H1 (cell line): ENCODE measurements at regions not wholly inside any gene's neighbourhood (a gene's known extent, or its start where the extent isn't known, plus 50 kb on each side); places are given as distances from the start of the nearest gene placed in this dataset.

Experiments used
- CBX8 ChIP-seq: fragments of 300-800, 300-1000 bp; sonication (generic); IDR thresholded peaks from 2 replicates; pipeline ENCODE4 v1.7.1; 2016; ENCODE audit warnings: low read depth, low read length, borderline replicate concordance
- CEBPB ChIP-seq: IDR thresholded peaks from 2 replicates; pipeline ENCODE4 v1.6.1; 2012; ENCODE audit warnings: low read depth, low read length
- EZH2 ChIP-seq: fragments of 200-600 bp; sonication (generic); IDR thresholded peaks from 2 replicates; pipeline ENCODE4 v1.7.1; 2012; ENCODE audit warnings: low read depth, mild to moderate bottlenecking, moderate library complexity, low read length, inconsistent platforms; ENCODE audit not compliant: severe bottlenecking
- HDAC6 ChIP-seq: IDR thresholded peaks from one replicate; pipeline ENCODE4 v1.7.1; 2012; ENCODE audit warnings: low read depth, mild to moderate bottlenecking, inconsistent platforms, low read length, moderate library complexity
- NRF1 ChIP-seq: IDR thresholded peaks from 2 replicates; pipeline ENCODE4 v1.6.1; 2011; ENCODE audit warnings: mild to moderate bottlenecking, low read depth, low read length, improper control_type of control experiment
- RAD21 ChIP-seq, 2 experiments: IDR thresholded peaks in 1 of 2; conservative IDR thresholded peaks in 1 of 2; 2 replicates each; pipeline ENCODE4 v1.6.1; 2011; ENCODE audit warnings: low read depth in 2 of 2, low read length in 2 of 2, improper control_type of control experiment in 1 of 2, inconsistent platforms in 1 of 2, mild to moderate bottlenecking in 1 of 2, moderate library complexity in 1 of 2
- SAP30 ChIP-seq: fragments of 300-600 bp; sonication (generic); IDR thresholded peaks from 2 replicates; pipeline ENCODE4 v1.7.1; 2012; ENCODE audit warnings: low read length, moderate library complexity, mild to moderate bottlenecking, inconsistent platforms; ENCODE audit not compliant: insufficient read depth, insufficient replicate concordance
- SIN3A ChIP-seq, 2 experiments: IDR thresholded peaks in 1 of 2; conservative IDR thresholded peaks in 1 of 2; 2 replicates each; pipeline ENCODE4 v1.6.1; 2011 to 2012; ENCODE audit warnings: low read length in 2 of 2, improper control_type of control experiment in 1 of 2, low read depth in 1 of 2, mild to moderate bottlenecking in 1 of 2
- TAF1 ChIP-seq: IDR thresholded peaks from 2 replicates; pipeline ENCODE4 v1.6.1; 2011; ENCODE audit warnings: mild to moderate bottlenecking, low read depth, low read length
- ZNF274 ChIP-seq: IDR thresholded peaks from 2 replicates; pipeline ENCODE4 v1.7.0; 2012; ENCODE audit warnings: low read length, borderline replicate concordance; ENCODE audit errors: extremely low read depth
- TF ChIP-seq, protein P1 (sequence below), 3 experiments: IDR thresholded peaks; 1 replicate in 2 of 3; 2 replicates in 1 of 3; pipeline versions ENCODE4 v1.5.1 to v1.6.1; 2011; ENCODE audit warnings: low read length in 3 of 3, mild to moderate bottlenecking in 3 of 3, inconsistent platforms in 2 of 3, low read depth in 1 of 3, moderate library complexity in 1 of 3; ENCODE audit not compliant: insufficient read depth in 1 of 3; ENCODE audit errors: control extremely low read depth in 1 of 3
- TF ChIP-seq, protein P2 (sequence below): IDR thresholded peaks from 2 replicates; pipeline ENCODE4 v1.6.1; 2012; ENCODE audit warnings: low read length, inconsistent platforms

DNA sequence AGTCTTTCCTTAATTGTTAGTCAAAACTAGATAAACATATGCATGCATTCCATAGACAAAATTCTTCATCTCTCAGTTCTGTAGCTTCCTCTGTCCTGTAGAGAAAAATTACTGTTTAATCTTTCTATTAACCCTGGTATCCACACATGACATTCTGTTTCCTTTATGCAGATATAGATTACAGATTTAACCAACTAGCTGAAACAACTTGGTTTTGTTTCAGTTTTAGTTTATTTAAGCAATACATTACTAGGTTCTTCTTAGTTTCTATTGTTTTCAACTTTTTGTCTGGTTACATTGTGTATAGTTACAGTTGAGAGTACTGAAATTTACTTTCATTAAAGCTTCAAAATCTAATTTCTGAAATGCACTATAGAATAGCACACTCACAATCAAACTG lies 933.9 kb upstream of the EPHA5 start:
- TF ChIP-seq SIN3A (conservative IDR thresholded peaks at IDR 0.05 in 1 of 2, IDR thresholded peaks at IDR 0.05 in 1 of 2; ENCODE audit: low read depth in 1 of 2, low read length in 2 of 2) (no peak), RAD21 (IDR thresholded peaks at IDR 0.05 in 1 of 2, conservative IDR thresholded peaks at IDR 0.05 in 1 of 2; ENCODE audit: low read depth in 2 of 2, low read length in 2 of 2) (no peak), TAF1 (no peak), CEBPB (no peak), CBX8 (no peak), HDAC6 (no peak), SAP30 (no peak), ZNF274 (no peak), NRF1 (no peak), EZH2 (no peak)
- TF ChIP-seq, protein P1, sequence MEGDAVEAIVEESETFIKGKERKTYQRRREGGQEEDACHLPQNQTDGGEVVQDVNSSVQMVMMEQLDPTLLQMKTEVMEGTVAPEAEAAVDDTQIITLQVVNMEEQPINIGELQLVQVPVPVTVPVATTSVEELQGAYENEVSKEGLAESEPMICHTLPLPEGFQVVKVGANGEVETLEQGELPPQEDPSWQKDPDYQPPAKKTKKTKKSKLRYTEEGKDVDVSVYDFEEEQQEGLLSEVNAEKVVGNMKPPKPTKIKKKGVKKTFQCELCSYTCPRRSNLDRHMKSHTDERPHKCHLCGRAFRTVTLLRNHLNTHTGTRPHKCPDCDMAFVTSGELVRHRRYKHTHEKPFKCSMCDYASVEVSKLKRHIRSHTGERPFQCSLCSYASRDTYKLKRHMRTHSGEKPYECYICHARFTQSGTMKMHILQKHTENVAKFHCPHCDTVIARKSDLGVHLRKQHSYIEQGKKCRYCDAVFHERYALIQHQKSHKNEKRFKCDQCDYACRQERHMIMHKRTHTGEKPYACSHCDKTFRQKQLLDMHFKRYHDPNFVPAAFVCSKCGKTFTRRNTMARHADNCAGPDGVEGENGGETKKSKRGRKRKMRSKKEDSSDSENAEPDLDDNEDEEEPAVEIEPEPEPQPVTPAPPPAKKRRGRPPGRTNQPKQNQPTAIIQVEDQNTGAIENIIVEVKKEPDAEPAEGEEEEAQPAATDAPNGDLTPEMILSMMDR (IDR thresholded peaks at IDR 0.05; ENCODE audit: control extremely low read depth in 1 of 3, insufficient read depth in 1 of 3, low read depth in 1 of 3, low read length in 3 of 3), result no peak
- TF ChIP-seq, protein P2, sequence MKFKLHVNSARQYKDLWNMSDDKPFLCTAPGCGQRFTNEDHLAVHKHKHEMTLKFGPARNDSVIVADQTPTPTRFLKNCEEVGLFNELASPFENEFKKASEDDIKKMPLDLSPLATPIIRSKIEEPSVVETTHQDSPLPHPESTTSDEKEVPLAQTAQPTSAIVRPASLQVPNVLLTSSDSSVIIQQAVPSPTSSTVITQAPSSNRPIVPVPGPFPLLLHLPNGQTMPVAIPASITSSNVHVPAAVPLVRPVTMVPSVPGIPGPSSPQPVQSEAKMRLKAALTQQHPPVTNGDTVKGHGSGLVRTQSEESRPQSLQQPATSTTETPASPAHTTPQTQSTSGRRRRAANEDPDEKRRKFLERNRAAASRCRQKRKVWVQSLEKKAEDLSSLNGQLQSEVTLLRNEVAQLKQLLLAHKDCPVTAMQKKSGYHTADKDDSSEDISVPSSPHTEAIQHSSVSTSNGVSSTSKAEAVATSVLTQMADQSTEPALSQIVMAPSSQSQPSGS, result no peak
